Activated naive CD4-positive, alpha-beta T cell treated with anti-CD3 and anti-CD28 coated beads, Interleukin-2, amount 50 U/mL, for 72 hours (primary cell): ENCODE measurements at regions not wholly inside any gene's neighbourhood (a gene's known extent, or its start where the extent isn't known, plus 50 kb on each side); places are given as distances from the start of the nearest gene placed in this dataset.

Experiments
- ATAC-seq, 2 donors: fragments of 150-1000 bp; cut with Tn5 transposase; 2 replicates each; pipeline ENCODE4 v1.10.0; 2021; ENCODE audit warnings: mild to moderate bottlenecking in 2 of 2, moderate library complexity in 2 of 2
- DNase-seq, 2 donors: peaks; one replicate each; pipeline ENCODE4 v3.0.0; 2021 to 2022; ENCODE audit warnings: low spot score in 2 of 2
- H3K27ac Mint-ChIP-seq, 2 donors: one replicate each; pipeline ENCODE4 v1.8.0; 2022; ENCODE audit warnings: mild to moderate bottlenecking in 2 of 2, mixed read lengths in 2 of 2
- H3K36me3 Mint-ChIP-seq, 2 donors: one replicate each; pipeline ENCODE4 v1.8.0; 2022; ENCODE audit warnings: mixed read lengths in 2 of 2
- H3K9me3 Mint-ChIP-seq, 2 donors: one replicate each; pipeline ENCODE4 v1.8.0; 2022; ENCODE audit warnings: mixed read lengths in 2 of 2

GRCh38 chr5:174380311-174380710 lies 334.8 kb downstream of the NSG2 start:
- DNase-seq (no peak), ATAC-seq (no peak)
- Mint-ChIP-seq H3K27ac (no peak overlapping the region), H3K36me3 (no peaks in the 10 kb centered on the region), H3K9me3 (peaks cover 0 to 3% of the 10 kb centered on the region in 2 donors)

- DNase-seq = no peak
- no peaks in the 10 kb centered on the region for H3K36me3 Mint-ChIP-seq
These were observed 335.7 kb downstream of the NSG2 start for GRCh38 chr5:174381241-174381640.

GRCh38 chr5:174383210-174384167 lies 338.0 kb downstream of the NSG2 start:
- Mint-ChIP-seq H3K36me3 (no peaks in the 10 kb centered on the region), H3K9me3 (peaks cover 0 to 3% of the 10 kb centered on the region in 2 donors), H3K27ac (no peak overlapping the region)
- DNase-seq = no peak
- ATAC-seq = no peak

More at GRCh38 chr5:174381241-174381640, 335.7 kb downstream of the NSG2 start:
- Mint-ChIP-seq H3K27ac (no peak overlapping the region), H3K9me3 (peaks cover 0 to 3% of the 10 kb centered on the region in 2 donors)
- ATAC-seq = no peak

DNA sequence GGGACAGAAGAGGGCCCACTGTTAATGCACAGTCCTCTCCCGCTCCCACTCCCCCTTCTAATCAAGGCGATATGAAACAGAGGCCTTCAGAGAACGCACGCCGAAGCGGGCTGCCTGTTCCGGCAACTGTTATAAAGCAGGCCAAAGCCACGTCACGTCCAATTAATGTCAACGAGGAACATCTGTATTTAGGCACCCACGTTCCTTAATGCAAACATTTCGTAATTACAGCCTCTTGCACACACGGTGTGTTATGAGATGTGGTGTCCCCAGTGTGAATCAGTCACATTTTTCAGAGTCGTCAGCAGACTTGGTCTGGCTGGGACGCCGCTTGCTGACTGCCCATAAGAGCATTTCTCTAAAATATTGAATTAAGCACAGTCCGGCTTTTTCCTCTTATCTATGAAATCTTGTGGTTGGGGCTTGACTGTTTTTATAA lies 339.0 kb downstream of the NSG2 start:
- ATAC-seq (no peak), DNase-seq (no peak)
- Mint-ChIP-seq H3K36me3 (no peaks in the 10 kb centered on the region), H3K9me3 (peaks cover 0 to 3% of the 10 kb centered on the region in 2 donors), H3K27ac (no peak overlapping the region)

GRCh38 chr5:174386306-174386705 lies 338.1 kb upstream of the MSX2 start:
- ATAC-seq = no peak
- Mint-ChIP-seq H3K36me3 (no peaks in the 10 kb centered on the region), H3K9me3 (no peaks in the 10 kb centered on the region), H3K27ac (no peak overlapping the region)
- no peak for DNase-seq

GRCh38 chr5:174386846-174387245 lies 337.5 kb upstream of the MSX2 start:
- DNase-seq = no peak
- Mint-ChIP-seq H3K36me3 (no peaks in the 10 kb centered on the region), H3K27ac (no peak overlapping the region), H3K9me3 (no peaks in the 10 kb centered on the region)
- no peak for ATAC-seq

- ATAC-seq (no peak), DNase-seq (no peak)
- peaks cover 0 to 2% of the 10 kb centered on the region in 2 donors for H3K9me3 Mint-ChIP-seq
- H3K27ac Mint-ChIP-seq = no peak overlapping the region
- H3K36me3 Mint-ChIP-seq = no peaks in the 10 kb centered on the region
These were observed 336.9 kb upstream of the MSX2 start for GRCh38 chr5:174387448-174387847.

GRCh38 chr5:174392892-174393291 lies 331.5 kb upstream of the MSX2 start:
- DNase-seq (no peak), ATAC-seq (no peak)
- Mint-ChIP-seq H3K9me3 (peaks cover 0 to 4% of the 10 kb centered on the region in 2 donors), H3K36me3 (no peaks in the 10 kb centered on the region), H3K27ac (no peak overlapping the region)

DNA sequence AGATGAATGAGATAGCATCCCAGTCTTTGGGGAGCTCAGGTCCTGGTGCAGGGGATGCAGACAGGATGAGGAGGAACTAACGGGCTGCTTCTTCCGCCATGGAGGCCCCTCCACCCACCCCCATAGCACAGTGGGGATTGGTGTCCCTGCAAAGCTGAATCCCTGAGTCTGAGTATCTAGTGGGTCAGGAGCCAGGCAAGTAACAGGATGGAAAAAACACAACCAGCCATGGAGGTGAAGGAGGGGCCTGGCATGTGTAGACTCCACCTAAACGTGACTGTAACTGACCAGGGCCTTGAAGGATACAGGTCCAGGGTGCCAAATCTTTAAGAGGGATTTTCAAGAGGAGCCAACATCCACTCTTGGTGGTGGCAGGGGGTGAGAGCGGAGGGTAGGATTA lies 327.8 kb upstream of the MSX2 start:
- DNase-seq (no peak), ATAC-seq (no peak)
- Mint-ChIP-seq H3K36me3 (no peaks in the 10 kb centered on the region), H3K27ac (no peak overlapping the region), H3K9me3 (peaks cover 3 to 4% of the 10 kb centered on the region in 2 donors)

GRCh38 chr5:174397206-174397605 lies 327.2 kb upstream of the MSX2 start:
- H3K27ac Mint-ChIP-seq = no peak overlapping the region
- H3K9me3 Mint-ChIP-seq = peaks cover 3 to 4% of the 10 kb centered on the region in 2 donors
- H3K36me3 Mint-ChIP-seq = no peaks in the 10 kb centered on the region
- DNase-seq = no peak
- ATAC-seq = no peak

GRCh38 chr5:174398171-174398570 lies 326.2 kb upstream of the MSX2 start:
- DNase-seq = no peak
- no peak for ATAC-seq
- no peak overlapping the region for H3K27ac Mint-ChIP-seq
- peaks cover 0 to 3% of the 10 kb centered on the region in 2 donors for H3K9me3 Mint-ChIP-seq
- H3K36me3 Mint-ChIP-seq = no peaks in the 10 kb centered on the region

- no peak for ATAC-seq
- Mint-ChIP-seq H3K36me3 (no peaks in the 10 kb centered on the region), H3K9me3 (peaks cover 0 to 3% of the 10 kb centered on the region in 2 donors), H3K27ac (no peak overlapping the region)
- DNase-seq = no peak
These were observed 325.0 kb upstream of the MSX2 start for GRCh38 chr5:174399411-174399810.

GRCh38 chr5:174400461-174400860 lies 323.9 kb upstream of the MSX2 start:
- DNase-seq (no peak), ATAC-seq (no peak)
- Mint-ChIP-seq H3K9me3 (peaks cover 0 to 3% of the 10 kb centered on the region in 2 donors), H3K36me3 (no peaks in the 10 kb centered on the region), H3K27ac (no peak overlapping the region)

- H3K36me3 Mint-ChIP-seq = no peaks in the 10 kb centered on the region
- H3K9me3 Mint-ChIP-seq = peaks cover 0 to 3% of the 10 kb centered on the region in 2 donors
- DNase-seq = no peak
These were observed 322.6 kb upstream of the MSX2 start for GRCh38 chr5:174401793-174402192.

GRCh38 chr5:174402222-174402812 lies 322.1 kb upstream of the MSX2 start:
- Mint-ChIP-seq H3K36me3 (no peaks in the 10 kb centered on the region), H3K27ac (no peak overlapping the region), H3K9me3 (peaks cover 0 to 3% of the 10 kb centered on the region in 2 donors)
- no peak for ATAC-seq
- no peak for DNase-seq

More at GRCh38 chr5:174401793-174402192, 322.6 kb upstream of the MSX2 start:
- H3K27ac Mint-ChIP-seq = no peak overlapping the region
- ATAC-seq = no peak

- ATAC-seq (no peak), DNase-seq (no peak)
- Mint-ChIP-seq H3K27ac (no peak overlapping the region), H3K36me3 (peaks cover 4 to 6% of the 10 kb centered on the region in 2 donors), H3K9me3 (peaks cover 0 to 4% of the 10 kb centered on the region in 2 donors)
These were observed 319.5 kb upstream of the MSX2 start for GRCh38 chr5:174404848-174405247.

- ATAC-seq = no peak
- no peak for DNase-seq
- Mint-ChIP-seq H3K27ac (no peak overlapping the region), H3K9me3 (peaks cover 0 to 4% of the 10 kb centered on the region in 2 donors), H3K36me3 (peaks cover 5 to 6% of the 10 kb centered on the region in 2 donors)
These were observed 315.3 kb upstream of the MSX2 start for GRCh38 chr5:174409070-174409469.
